Activated CD4-positive, alpha-beta T cell treated with anti-CD3 and anti-CD28 coated beads, Interleukin-2, amount 50 U/mL, for 48 hours (primary cell): ENCODE measurements at regions not wholly inside any gene's neighbourhood (a gene's known extent, or its start where the extent isn't known, plus 50 kb on each side); places are given as distances from the start of the nearest gene placed in this dataset.
"Not testable (repeated sequence)": the region's sequence is repeated elsewhere in the genome, so short reads cannot be mapped to it uniquely, and the experiment has no call there.

ENCODE experiments used
- DNase-seq, 2 experiments: peaks; one replicate each; pipeline ENCODE4 v3.0.0-alpha.2; 2020

DNA sequence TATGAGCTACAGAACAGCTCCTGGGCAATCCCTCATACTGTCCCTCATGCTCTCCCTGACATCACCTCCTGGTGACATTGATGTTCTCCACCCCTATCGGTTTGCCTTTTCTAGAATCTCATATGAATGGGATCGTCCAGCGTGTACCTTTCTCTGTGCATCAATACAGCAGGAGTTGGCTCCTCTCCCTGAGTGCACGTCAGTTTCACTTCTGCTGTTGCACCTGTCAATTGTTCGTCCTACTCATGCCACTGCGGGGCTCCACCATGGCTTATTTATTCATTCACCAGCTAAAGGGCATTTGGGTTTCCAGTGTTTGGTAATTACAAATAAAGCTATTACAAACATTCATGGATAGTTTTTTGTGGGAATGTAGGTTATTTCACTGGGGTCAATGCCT lies 269.1 kb upstream of the ZFP42 start:
- no peak for DNase-seq

DNA sequence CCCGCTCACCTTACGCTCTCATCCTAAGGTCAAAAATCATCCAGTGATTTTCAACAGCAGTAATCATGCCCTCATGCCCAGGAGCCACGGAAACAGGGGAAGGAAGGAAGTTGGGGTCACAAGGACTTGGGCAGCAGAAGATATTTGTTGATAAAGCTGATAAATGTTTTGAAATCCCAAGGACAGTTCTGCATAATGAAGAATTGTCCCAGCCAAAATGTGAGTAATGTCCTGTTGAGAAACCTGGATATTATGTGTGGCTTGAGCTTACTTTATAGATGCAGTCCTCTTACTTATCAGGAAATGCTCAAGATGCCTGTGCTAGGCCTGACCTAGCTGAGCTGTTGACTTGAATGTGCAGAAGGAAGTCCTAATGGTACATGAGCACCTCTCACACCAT lies 263.0 kb upstream of the ZFP42 start:
- DNase-seq = no peak

DNA sequence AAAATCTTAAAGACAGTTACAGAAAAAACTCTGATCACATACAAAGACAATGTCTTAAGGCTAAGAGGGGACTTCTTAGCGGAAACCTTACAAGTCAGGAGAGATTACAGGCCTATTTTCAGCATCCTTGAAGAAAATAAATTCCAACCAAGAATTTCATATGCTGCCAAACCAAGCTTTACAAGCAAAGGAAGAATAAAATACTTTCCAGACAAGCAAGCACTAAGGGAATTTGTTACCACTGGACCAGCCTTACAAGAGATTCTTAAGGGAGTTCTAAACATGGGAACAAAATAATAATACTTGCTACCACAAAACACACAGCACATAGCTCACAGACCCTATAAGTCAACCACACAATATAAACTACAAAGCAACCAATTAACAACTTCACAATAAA lies 255.8 kb upstream of the ZFP42 start:
- DNase-seq = no peak

DNA sequence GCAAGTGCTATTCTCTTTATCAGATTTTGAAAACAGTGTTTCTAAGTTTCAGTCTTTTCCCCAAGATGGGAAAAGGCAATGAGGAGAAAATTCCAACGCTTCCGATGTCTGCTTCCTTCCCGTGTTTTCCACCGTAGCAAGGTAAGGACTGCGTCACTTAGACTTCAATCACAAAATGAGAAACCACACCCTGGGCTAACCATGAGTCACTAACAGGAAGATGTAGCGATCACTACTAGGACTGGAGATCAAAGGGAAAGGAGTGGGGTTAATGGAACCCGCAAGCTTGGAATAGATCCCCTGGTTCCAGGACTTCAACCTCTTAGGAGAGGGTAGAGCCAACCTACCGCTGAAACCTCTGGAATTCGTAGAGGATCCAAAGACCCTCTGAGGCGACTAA lies 250.7 kb upstream of the ZFP42 start:
- DNase-seq = no peak

DNA sequence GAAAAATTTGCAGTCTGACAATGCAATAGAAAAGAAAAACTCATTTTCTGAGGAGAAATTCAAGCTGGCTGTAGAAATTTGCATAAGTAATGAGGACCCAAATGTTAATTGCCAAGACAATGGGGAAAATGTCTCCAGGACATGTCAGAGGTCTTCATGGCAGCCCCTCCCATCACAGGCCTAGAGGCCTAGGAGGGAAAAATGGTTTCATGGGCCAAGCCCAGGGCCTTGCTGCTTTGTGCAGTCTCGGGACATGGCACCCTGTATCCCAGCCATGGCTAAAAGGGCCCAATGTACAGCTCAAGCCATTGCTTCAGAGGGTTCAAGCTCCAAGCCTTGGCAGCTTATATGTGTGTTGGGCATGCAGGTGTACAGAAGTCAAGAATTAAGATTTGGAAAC lies 244.9 kb upstream of the ZFP42 start:
- DNase-seq = not testable (repeated sequence)

DNA sequence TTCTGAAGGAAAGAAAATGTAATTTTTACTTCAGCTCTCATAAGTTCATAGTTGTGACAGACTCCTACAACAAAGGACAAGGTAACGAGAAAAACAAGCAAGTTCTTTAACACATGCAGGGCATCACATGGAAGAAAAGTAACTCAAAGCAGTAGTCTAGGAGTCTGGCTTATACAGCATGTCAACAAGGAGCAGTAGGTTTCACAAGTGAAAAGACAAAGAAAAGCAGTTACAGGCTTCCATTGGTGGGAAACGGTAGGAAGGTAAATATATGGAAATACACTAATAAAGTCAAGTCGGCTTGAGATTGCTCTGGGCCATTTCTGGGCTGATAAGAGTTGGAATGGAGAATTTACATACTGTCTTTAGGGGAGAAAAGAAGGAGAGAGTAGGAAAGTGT lies 228.4 kb upstream of the ZFP42 start:
- DNase-seq = no peak

DNA sequence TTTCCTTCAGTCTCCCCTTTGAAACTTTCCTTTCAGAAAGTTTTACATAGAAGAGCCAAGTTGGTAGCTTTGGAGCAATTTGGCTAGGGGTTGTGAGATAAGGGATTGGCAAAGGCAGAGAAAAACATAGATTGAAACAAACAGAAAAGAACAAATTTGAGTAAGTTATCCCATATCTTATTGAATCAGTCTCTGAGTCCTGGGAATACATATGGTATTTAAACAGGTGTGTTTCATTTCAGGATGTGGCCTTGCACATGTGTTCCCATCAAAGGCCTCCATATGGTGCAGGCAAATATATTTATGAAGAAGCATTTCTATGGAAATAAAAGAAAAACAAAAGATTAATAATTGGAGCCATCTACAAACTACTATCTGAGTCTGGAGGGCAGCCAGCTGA lies 227.9 kb upstream of the ZFP42 start:
- DNase-seq = no peak

DNA sequence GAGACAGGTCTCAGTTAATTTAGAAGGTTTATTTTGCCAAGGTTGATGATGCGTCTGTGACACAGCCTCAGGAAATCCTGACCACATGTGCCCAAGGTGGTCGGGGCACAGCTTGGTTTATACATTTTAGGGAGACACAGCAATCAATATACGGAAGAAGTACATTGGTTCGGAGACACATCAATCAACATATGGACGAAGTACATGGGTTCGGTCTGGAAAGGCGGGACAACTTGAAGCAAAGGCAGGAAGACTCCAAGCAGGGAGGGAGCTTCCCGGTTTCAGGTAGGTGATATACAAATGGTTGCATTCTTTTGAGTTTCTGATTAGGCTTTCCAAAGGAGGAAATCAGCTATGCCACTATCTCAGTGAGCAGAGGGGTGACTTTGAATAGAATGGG lies 225.2 kb upstream of the ZFP42 start:
- no peak for DNase-seq

DNA sequence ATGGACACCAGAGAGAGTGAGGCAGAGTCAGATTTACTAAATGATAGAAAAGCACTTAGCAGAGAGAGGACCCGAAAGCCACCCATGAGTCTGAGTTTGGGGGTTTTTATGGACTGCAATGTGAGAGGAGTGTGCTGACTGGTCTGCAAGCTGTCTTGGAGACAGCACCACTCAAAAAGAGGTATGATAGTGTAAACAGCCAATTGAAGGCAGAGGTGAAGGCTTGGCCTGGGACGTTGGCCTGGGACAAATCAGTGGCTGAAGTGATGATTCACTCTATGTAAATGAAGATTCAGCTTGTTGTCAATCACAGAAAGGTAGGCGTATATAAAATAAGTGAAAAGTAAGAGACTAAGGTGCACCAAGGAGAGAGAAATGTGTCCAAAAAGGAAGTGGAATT lies 217.6 kb upstream of the ZFP42 start:
- DNase-seq = no peak

DNA sequence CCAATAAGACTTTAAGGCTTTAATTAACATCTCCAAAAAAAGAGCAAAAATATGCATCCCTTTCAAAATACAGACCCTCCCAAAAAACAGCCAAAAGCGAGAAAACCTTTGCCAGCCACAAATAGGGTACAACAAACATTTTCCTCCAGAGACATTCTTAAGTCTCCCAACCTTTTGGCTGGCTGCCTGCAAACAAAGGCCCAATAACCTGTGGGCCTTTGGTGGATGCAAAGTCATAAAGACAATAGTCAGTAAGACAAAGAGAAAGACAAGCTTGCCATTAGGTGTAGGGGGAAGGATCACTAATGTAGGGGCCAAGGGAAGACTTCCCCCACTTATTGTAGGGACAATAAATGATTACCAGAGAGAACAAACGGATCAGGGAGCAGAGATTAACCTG lies 215.5 kb upstream of the ZFP42 start:
- no peak for DNase-seq

DNA sequence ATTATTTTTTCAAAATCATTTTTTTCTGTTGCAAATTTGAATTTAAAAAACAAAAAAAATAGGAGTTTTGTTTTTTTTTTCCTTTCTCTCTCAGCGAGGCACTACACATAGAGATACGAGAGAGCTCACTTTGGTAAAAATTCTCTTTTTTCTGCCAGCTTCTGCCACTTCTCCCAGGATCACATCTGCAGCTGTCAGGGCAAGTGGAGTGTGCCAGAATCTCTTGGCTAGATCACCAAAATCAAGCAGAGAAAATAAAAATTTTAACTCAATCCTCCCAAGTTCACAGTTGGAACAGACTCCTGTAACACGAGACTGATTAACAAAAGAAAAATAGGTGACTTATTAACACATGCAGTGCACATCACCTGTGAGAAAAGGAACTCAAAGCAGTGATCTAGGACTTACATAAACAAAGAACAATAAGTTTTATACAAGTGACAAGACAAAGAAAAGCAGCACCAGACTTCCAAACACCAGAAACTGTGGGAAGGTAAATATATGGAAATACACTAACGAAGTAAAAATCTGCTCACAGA lies 213.2 kb upstream of the ZFP42 start:
- no peak for DNase-seq

DNA sequence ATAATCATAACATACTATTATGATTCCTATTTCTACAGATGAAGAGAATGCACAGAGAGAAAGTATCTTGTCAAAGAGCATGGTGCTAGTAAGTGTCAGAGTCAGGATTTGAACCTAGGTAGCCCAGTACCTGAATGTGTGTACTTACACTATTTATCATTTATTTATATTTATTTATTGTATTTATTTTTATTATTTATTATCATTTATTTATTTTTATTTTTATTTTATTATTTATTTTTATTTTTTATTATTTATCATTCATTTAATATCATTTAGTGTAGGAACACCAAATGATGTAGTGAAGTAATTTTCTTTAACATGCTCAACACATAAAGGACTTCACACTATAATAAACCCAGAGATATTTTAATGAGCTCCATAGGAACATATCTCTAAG lies 209.4 kb upstream of the ZFP42 start:
- DNase-seq = no peak

DNA sequence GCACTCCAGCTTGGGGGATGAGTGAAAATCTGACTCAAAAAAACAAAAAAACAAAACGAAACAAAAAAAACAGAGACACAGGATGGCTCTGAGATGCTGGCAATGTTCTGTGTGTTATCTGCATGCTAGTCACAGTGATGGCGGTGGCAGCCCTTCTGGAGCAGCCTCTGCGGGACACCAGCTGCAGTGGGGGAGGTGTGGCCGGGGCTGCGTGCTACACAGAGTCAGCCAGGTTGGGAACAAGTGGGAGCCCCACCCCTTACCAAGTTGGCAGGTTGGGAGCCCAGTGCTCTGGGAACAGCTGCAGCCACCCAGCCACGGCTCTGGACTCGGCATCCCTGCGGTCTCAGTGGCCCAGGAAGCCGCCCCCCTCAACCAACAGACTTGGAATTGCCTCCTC lies 206.5 kb upstream of the ZFP42 start:
- DNase-seq = no peak

DNA sequence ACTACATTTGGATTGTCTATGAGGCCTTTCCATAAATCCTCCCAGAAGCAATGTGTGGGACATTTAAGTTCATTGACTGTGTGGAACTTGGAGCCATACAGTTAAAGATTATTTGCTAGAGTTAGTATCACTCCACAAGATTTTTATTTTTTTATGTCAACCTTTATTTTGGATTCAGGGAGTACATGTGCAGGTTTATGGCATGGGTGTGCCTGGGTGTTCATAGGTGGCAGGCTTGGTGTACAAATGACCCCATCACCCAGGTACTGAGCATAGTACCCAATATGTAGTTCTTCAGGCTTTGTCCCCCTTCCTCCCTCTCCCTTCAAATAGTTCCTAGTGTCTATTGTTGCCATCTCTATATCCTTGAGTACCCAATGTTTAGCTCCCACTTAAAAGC lies 199.8 kb upstream of the ZFP42 start:
- DNase-seq = no peak

DNA sequence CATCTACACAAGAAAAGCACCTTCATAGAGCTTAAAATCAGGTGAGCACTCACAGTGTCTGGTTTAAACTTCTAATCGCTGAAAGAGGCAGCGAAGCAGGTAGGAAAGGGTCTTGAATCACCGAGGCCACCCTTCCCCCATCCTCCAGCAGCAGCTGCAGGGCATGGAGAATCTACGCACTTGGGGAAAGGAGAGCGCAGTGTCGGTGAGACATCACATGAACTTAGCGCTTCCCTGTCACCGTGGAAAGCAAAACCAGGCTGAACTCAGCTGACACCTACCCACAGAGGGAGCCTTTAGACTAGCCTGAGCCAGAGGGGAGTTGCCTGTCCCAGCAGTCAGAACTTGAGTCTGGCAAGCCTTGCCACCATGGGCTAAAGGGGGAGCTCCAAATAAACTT lies 197.2 kb upstream of the ZFP42 start:
- DNase-seq = no peak

DNA sequence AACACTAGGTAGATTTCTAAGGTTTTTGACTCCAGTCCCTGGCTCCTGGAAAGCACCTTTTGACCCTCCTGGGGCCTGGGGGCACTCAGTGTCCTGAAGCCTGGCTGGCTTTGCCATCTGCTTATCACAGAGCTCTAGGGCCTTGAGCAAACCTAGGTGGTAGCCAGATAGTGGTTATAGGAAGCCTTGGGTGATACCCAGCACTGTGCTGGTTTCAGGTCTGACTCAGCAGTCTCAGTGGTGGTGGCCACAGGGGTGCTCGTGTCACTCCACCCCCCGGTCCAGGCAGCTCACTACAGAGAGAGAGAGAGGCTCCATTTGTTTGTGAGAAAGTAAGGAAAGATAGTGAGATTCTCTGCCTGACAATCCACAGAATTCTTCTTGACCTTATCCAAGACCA lies 195.8 kb upstream of the ZFP42 start:
- DNase-seq = no peak

DNA sequence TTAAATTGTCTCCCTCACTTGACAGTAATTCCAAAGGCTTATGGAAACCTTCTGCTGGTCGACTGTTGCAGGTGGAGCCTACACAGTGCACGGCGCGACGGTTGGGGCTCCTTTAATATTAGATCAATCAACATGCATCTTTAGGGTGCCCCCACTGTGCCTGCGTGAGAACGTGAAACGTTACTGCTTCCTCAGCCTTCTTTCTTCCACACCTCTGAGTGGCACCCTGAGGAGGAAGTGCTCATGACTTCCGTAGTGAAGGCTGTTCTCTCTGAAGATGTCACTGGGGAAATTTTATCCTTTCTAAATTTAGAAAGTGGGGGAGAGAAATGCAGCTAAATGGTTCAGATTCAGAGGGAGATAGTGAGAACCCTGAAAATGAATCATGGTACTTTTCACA lies 184.0 kb upstream of the ZFP42 start:
- DNase-seq = no peak

DNA sequence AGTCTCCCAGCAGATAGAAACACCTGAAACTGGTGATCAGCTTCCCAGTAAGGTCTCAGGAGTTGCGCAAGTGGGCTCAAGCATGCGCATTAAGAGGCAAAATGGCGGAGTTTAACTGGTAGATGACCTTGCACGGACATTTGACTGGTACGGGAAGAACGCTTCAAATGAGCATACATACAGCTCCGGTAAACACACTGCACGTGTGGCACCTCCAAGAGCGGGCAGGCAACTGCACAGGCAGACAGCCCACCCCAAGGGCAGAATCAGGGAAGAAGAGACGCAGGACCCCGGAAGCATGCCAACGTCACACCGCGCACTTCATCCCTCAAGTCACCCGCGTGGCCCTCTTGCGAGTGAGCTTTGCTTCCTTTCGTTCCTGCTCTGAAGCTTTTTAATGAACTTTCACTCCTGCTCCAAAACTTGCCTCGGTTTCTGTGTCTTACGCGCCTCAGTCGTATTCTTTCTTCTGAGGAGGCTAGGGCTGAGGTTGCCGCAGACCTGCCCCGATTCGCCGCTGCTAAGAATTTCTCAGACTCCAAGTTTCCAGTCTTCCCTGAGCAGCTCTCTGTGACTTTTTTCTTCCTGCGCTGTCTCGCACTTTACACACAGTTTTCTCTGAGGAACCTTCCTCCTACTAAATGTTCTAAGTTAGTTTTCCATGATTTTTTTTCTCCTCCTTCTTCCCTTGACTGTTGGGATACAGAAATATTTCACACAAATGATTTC lies 180.7 kb upstream of the ZFP42 start:
- DNase-seq = no peak

DNA sequence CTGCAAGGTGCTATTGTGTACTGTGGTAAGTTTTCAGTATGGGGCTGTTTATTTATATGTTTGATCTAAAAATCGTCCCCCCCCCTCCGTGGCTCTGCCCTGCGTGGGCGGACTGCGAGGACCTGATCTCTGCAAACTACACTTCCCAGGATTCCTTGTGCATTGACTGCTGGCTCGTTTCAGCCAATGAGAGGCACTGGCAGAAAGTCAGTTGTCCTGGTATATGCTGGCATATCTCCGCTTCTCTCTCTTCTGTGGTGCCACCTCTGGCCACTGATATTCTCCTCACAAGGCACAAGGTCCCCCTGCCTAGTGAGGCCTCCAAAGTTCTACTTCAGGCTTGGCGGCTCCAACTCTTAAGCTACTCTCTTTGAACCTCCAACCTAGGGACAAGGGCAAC lies 168.8 kb upstream of the ZFP42 start:
- DNase-seq = no peak

DNA sequence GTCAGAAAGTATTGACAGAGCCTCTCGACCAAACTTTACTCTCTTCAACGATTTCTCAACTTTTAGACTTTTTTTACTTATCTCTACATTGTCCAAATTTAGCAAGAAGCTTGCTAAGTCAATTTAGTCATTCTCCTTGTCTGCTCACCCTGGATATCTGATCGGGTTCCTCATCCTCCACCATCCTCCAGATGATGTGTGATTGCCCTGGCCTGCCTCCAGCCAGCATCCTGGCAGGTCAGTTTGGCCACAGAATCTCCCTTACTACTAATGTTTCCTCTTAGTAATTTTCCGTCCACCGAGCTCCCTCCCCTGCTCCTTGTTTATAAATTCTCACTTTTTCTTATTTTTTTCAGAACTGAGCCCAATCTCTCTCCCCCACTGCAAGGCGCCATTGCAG lies 167.9 kb upstream of the ZFP42 start:
- DNase-seq = no peak

DNA sequence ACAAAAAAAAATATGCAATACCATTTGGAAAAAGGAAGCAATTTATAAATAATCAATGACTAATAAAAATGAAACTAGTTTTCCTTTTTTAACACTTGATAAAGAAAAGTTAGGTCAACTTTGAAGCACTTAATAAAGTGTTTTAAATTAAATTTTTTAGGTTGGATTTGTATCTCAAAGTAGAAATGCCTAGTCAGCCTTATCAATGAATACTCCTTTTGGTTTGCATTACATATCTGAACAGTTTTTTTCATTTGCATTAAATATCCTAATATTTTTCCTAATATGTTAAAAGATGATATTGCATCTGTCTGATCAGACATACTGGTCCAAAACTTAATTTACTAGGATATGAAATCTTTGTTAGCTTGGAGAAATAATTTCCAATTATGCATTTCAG lies 155.8 kb upstream of the ZFP42 start:
- DNase-seq = no peak

DNA sequence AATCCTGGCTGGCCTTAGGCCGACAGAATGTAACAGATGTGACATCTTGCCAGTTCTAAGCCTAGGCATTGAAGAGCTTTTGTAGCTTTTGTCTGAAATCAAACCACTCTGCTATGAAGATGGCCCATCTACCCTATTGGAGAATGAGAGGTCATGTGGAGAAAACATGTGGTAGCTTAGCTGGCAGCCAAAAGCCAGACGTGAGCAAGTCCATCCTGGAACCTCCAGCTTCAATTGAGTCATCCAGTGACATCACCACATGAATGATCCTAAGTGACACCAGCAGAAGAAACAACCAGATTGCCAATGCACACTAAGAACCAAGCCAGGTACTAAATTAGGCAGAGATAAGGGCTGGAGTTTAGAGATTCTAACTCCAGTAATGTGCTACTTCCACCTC lies 154.8 kb upstream of the ZFP42 start:
- DNase-seq = no peak

DNA sequence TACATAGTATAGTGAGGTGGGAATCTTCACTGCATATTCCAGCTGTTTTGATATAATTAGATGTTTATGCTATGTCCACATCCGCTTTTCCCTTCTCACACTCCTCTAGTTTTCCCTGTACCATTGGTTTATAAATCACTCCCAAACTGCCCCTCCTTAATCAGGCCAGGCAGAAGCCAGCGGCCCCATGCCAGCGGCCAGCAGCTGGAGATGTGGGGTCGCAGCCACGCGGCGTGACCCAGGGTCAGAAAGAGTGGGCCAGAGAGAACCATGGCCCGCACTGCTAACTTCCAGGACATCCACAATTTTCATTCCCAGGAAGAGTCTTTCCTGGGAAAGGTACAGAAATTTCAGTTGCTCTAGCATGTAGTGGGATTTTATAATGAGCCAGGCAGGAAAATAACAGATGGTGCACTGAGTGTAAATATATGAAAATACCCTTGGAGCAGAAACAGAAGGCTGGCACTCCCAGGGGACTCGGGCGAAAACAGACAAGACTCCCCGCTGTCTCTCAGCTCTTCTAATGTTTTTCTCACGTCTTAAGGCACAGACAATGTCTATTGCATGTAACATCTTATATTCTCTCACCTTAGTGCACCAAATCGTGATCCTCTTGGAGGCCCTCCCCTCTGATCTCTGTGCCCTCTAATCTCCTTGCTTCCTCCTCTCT lies 145.9 kb upstream of the ZFP42 start:
- no peak for DNase-seq

DNA sequence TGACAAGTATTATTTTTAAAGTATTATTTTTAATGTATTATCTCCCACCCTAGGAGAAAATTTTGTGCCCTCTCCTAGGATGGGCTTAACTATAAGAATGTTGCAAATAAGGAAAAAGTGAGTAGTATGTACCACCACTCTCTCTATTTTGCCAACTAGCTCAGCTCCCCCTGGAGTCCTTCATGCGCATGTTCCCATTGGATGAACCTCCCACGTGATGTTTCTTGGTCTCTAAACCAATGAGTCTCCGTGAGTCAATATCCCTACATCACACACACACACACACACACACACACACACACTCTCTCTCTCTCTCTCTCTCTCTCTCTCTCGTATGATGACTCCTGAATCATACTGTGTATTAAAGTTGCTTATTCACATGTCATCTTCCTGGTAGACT lies 129.7 kb upstream of the ZFP42 start:
- no peak for DNase-seq

DNA sequence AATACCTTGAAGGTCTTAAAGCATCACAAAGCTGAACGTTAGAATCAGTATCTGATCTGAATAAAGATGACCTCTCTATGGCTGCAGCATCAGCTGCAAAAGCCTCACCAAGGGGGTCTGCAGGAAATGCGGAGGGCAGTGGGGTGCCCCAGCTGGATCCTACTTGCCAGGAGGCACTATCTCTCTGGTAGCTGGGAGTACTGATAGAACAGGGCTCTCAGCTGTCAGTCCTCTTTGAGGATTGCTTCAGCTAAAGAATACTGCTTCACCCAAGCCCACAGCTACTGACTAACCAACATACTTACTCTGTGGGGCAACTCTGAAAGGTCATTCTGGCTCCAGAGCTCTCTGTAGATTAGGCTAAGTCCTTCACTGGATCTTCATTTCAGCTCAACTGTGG lies 112.5 kb upstream of the ZFP42 start:
- no peak for DNase-seq
